Mammary epithelial cell (primary cell): ENCODE measurements at regions not wholly inside any gene's neighbourhood (a gene's known extent, or its start where the extent isn't known, plus 50 kb on each side); places are given as distances from the start of the nearest gene placed in this dataset.

Experiments used
- EZH2 ChIP-seq: IDR thresholded peaks from 2 replicates; pipeline ENCODE4 v1.6.1; 2012; ENCODE audit warnings: low read length, inconsistent platforms, borderline replicate concordance
- TF ChIP-seq, protein P1 (sequence below), 2 donors: IDR thresholded peaks in 1 of 2; conservative IDR thresholded peaks in 1 of 2; 2 replicates each; pipeline ENCODE4 v1.5.1; 2011 to 2012; ENCODE audit warnings: inconsistent platforms in 2 of 2, low read length in 2 of 2, mild to moderate bottlenecking in 2 of 2, control low read depth in 1 of 2, low read depth in 1 of 2; ENCODE audit not compliant: insufficient read depth in 1 of 2; ENCODE audit errors: extremely low read depth in 1 of 2

DNA sequence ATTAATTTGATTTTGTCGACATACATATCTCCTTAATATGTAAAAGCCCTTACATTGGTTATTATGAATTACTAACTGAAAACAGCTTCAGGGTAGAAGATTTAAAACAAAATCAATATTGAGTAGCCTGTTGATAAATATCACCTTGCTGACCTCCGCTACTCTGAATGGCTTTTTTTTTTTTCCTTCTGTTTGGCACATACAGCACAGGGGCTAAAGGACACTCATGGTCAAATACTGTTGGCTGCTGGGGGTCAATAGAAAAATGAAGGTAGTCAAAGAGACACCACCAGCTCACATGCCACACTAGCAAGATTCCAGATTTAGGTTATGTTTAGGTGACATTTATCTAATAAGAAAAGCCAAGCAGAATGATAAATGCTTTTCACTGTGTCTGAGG lies 1642.4 kb upstream of the SLC39A10 start:
- TF ChIP-seq, protein P1, sequence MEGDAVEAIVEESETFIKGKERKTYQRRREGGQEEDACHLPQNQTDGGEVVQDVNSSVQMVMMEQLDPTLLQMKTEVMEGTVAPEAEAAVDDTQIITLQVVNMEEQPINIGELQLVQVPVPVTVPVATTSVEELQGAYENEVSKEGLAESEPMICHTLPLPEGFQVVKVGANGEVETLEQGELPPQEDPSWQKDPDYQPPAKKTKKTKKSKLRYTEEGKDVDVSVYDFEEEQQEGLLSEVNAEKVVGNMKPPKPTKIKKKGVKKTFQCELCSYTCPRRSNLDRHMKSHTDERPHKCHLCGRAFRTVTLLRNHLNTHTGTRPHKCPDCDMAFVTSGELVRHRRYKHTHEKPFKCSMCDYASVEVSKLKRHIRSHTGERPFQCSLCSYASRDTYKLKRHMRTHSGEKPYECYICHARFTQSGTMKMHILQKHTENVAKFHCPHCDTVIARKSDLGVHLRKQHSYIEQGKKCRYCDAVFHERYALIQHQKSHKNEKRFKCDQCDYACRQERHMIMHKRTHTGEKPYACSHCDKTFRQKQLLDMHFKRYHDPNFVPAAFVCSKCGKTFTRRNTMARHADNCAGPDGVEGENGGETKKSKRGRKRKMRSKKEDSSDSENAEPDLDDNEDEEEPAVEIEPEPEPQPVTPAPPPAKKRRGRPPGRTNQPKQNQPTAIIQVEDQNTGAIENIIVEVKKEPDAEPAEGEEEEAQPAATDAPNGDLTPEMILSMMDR (conservative IDR thresholded peaks at IDR 0.05 in 1 of 2, IDR thresholded peaks at IDR 0.05 in 1 of 2; ENCODE audit: extremely low read depth in 1 of 2, insufficient read depth in 1 of 2, low read depth in 1 of 2, low read length in 2 of 2) = no peak
- TF ChIP-seq EZH2 = no peak
